ENCODE measurements at regions not wholly inside any gene's neighbourhood (a gene's known extent, or its start where the extent isn't known, plus 50 kb on each side); places are given as distances from the start of the nearest gene placed in this dataset.

- H3K27me3 ChIP-seq = no peaks in the 10 kb centered on the region
- H3K36me3 ChIP-seq = no peaks in the 10 kb centered on the region
- no peaks in the 10 kb centered on the region for H3K9me3 ChIP-seq
- H3K27ac ChIP-seq = peak overlapping the region in 1 of 2 donors; percentile 66
- TF ChIP-seq CTCF (IDR thresholded peaks at IDR 0.05) (no peak), POLR2A (IDR thresholded peaks at IDR 0.05) (no peak)
- intact Hi-C loops (cut with DNase I; ENCODE audit: low total_unique reads) = no loop called here
- no peak overlapping the region for H3K4me3 ChIP-seq
- no peak for DNase-seq
- peaks cover 0 to 5% of the 10 kb centered on the region in 2 donors for H3K4me1 ChIP-seq
Measured at GRCh38 chr10:30555465-30555864, 74.1 kb downstream of the LYZL2 start.

GRCh38 chr10:30554440-30554825 is 75.1 kb downstream of the LYZL2 start:
- Histone ChIP-seq H3K9me3 (no peaks in the 10 kb centered on the region), H3K27me3 (no peaks in the 10 kb centered on the region), H3K27ac (peak overlapping the region; percentile 66 to 80), H3K4me3 (peak overlapping the region in 1 of 2 donors; percentile 11), H3K36me3 (no peaks in the 10 kb centered on the region), H3K4me1 (peaks cover 0 to 5% of the 10 kb centered on the region in 2 donors)
- intact Hi-C loops (cut with DNase I; ENCODE audit: low total_unique reads) = no loop called here
- DNase-seq = no peak
- no peak for TF ChIP-seq POLR2A (IDR thresholded peaks at IDR 0.05)
- TF ChIP-seq CTCF (IDR thresholded peaks at IDR 0.05) = no peak

GRCh38 chr10:30553626-30554439 is 75.7 kb downstream of the LYZL2 start:
- Histone ChIP-seq H3K9me3 (no peaks in the 10 kb centered on the region), H3K27ac (peak overlapping the region; percentile 66 to 80), H3K4me3 (peak overlapping the region in 1 of 2 donors; percentile 11), H3K36me3 (no peaks in the 10 kb centered on the region), H3K27me3 (no peaks in the 10 kb centered on the region), H3K4me1 (peaks cover 0 to 5% of the 10 kb centered on the region in 2 donors)
- peak; percentile 69 to 75 for DNase-seq
- intact Hi-C loops (cut with DNase I; ENCODE audit: low total_unique reads) = no loop called here
- TF ChIP-seq POLR2A (IDR thresholded peaks at IDR 0.05) (peak in 1 of 2 donors; percentile 57), CTCF (IDR thresholded peaks at IDR 0.05) (no peak)

GRCh38 chr10:30553018-30553625 is 76.4 kb downstream of the LYZL2 start:
- peak overlapping the region; percentile 66 to 80 for H3K27ac ChIP-seq
- intact Hi-C loops (cut with DNase I; ENCODE audit: low total_unique reads) = no loop called here

More at GRCh38 chr10:30553018-30553625, 76.4 kb downstream of the LYZL2 start:
- no peaks in the 10 kb centered on the region for H3K27me3 ChIP-seq
- no peaks in the 10 kb centered on the region for H3K36me3 ChIP-seq
- H3K4me3 ChIP-seq = no peak overlapping the region
- DNase-seq = no peak
- no peaks in the 10 kb centered on the region for H3K9me3 ChIP-seq
- TF ChIP-seq CTCF (IDR thresholded peaks at IDR 0.05) (no peak), POLR2A (IDR thresholded peaks at IDR 0.05) (no peak)
- peaks cover 0 to 5% of the 10 kb centered on the region in 2 donors for H3K4me1 ChIP-seq
